GM19239 (cell line): ENCODE measurements at regions not wholly inside any gene's neighbourhood (a gene's known extent, or its start where the extent isn't known, plus 50 kb on each side); places are given as distances from the start of the nearest gene placed in this dataset.

Experiments used
- DNase-seq: peaks from one replicate; pipeline ENCODE4 v3.0.0; 2011; ENCODE audit warnings: low spot score; ENCODE audit not compliant: insufficient read length
- FAIRE-seq: peaks from 2 replicates; lab custom pipeline; 2011; peaks lifted over from hg19 to GRCh38; lab: Jason Lieb, UNC

DNA sequence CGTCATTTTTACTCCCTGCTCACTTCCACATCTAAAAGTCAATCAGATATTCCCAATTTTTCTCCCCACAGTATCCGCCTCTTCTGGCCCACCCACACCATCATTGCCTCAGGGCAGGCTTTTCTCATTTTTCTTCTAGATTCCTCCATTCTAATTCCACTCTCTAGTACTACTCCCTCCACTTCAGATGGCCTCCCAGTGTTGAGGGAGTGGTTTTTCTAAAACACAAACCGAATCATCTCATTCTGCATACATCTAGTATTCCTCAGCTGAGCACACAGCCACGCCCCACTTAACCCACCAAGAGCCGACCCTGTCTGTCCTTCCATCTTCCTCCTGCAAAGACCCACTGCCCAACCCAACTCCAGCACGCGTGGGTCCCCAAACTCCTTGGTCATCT, 314.9 kb upstream of the NPVF start:
- DNase-seq (no peak), FAIRE-seq (no peak)

DNA sequence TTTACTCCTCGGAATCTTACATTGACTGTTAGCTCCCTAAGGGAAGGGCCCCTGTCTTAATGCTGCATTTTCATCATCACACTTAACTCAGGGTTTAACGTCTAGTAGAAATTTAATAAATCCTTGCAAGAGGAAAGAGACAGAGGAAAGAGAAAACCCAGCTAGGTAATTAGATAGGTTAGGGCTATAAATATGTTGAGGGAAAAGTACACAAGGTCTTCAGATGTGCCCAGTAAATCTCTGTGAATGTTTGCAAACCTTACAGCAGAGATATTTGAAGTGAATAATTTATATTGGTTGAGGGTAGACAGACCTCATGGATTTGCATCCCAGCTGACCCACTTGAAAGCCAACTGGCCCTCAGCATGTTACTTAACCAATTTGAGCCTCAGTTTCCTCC, 315.5 kb upstream of the NPVF start:
- no peak for FAIRE-seq
- no peak for DNase-seq

DNA sequence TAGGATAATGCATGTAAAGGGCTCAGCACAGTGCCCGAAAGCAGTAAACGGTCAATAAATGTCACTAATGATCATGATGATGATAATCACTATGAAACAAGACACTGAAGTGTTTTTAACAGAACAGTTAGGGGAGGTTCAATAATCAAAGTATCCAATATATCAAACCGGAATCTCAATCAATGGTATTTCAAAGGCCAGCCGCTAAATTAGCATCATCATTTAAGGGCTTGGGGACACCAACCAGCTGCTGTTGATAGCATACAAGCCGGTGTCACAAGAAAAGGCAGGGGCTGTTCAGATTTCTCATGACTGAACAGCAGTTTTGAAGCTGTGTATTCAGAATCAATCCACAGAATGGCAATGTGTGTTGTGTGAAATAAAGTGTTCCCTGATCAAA, 316.0 kb upstream of the NPVF start:
- DNase-seq (no peak), FAIRE-seq (no peak)

DNA sequence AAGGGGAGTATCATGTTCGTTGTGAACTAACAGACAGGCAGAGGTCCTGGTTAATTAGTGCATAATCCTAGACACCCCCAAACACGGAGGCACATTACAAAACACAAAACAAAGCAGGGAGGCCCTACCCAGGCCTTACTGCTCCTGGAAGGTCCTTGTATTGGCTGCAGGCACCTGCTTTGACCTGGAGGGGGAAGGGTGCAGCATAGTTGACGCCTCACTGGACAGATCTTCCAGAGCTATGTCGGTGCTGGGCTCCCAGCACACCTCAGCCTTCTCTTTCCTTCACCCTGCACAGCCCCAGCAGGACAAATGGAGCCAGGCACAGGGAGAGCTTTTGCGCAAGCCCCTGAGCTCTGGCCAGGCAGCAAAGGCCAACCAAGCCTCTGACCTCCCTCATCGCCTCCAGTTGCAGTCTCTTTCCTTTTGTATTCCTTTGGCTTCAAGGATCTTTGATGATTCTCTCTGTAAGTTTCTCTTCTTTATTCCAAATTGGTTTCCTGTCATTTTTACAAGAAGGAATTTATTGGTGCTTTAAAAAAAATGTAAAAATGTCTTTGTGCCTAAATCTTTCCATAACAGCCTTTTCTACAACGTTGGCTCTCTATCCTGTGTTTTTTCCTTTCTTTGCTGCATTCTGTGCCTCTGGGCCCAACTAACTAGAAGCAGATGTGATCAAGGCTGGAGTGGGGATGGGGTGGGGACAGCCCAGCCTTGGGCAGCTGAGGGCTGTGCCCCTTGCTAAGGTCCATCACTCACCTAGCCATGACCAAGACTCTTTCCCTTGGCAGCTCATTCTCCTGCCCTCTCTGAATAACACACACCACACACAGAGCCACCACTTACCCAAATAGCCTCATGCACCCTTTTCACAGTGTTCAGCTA, 317.1 kb upstream of the NPVF start:
- FAIRE-seq = no peak

DNA sequence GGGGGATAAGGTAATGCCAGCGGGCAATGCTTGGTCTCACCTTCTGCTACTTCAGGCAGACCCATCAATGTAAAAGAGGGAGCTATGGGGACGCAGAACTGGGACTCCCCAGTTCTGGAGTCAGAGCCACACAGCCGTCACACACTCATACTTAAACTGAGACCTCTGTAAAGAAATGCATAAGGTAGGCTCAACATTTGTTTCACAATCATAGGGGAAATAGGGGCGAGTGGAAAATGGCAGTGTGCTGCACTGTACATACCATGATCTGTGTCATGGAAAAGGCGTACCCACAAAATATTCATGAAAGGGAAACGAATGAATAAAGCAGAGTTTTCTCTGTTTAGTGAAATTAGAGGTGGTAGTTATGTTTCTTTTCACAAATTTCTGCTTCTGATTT, 318.0 kb upstream of the NPVF start:
- DNase-seq (no peak), FAIRE-seq (no peak)

More for the DNA sequence above, 317.1 kb upstream of the NPVF start:
- no peak for DNase-seq

DNA sequence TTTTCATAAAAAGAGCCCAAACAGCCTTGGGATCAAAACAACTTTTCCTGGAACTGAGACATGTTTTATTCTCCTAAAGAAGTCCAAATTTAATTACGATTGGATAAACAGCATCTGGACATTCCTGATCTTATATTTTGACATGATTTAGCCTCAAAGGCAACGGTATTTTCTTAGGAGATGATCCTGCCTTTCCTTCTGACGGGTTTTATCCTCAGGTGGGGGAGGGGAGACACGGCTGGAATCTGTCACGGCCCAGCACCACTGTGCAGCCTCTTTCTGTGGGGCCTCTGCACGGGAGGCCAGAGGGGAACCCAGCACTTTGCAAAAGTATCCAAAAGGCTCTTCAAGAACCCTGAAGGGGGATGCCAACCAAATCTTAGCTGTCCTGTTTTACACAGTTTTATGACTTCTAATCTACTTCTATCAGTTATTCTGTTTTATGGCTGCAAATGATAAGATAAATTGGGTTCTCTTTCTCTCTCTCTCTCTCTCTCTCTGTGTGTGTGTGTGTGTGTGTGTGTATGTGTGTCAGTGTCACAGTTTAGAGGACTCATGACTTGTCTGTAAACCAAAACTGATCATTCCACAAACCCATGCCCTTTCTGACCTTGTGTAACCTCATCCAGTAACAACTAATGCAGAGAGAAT, 321.1 kb upstream of the NPVF start:
- no peak for DNase-seq
- FAIRE-seq = no peak

DNA sequence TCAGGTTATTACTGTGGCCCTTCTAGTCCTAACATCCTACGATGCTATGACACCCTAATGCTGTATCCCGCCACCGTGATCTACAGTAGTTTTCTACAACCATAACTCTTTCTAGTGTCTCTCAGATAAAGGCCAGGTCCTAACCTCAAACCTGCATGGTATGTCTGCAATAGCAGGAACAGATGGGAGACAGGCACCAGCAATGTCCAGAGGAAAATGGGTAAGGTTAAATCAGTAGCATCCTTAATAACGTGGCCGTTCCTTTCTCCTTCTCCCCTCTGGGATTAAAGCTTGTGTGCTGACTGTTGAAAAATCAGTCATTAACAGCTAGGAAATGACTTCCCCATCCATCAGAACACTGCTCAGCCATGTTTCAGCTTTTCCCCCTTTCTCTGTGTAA, 321.9 kb upstream of the NPVF start:
- DNase-seq (no peak), FAIRE-seq (no peak)

DNA sequence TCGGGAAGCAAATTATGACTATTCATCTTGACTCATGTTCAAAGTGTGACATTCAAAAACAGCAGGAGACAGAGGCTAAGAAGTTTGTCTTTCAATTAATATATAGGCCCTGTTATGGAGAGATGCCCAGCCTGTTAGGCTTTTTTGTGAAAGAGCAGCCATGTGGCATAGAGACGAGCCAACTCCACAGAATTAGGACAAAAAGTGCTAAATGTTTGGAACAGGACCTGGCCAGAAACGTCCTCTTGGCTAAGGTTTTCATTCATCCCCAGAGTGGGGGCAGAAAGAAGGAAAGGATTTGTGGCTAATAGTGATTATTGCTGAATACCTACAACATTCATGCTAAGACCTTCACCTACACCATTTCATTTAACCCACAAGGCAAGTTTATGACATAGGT, 324.7 kb upstream of the NPVF start:
- DNase-seq (no peak), FAIRE-seq (no peak)

DNA sequence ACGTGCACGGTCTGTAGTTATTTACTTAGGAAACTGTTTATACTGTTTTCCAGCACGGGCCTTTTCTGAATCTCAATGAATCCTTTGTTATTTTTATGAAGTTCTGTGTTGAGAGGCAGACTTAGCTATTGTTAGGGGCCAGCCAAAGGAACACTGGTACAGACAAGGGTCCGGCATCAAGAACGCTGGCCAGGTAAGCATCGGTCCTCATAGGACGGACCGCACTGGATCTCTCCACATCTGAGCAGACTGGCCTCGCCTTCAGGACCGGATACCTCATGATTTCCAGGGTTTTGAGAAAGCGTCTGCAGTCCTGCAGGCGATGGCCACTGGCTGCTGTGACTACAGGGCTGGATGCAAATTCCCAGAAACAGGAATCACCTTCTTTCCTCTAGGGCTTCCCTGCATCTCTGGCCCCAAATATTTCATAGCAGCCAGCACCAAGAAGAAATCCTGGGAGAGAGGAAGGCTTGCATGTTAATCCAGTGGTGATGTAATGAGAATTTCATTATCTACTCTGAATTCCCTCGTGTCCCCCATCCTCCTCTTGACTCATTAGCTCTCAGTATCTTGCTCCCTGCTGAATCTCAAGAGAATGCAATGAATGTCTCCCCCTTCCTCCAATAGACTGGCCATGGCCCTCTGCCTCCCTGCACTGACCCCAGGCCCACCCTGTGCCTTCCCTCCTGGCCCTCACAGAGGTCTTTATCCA, 325.4 kb upstream of the NPVF start:
- DNase-seq (no peak), FAIRE-seq (no peak)

DNA sequence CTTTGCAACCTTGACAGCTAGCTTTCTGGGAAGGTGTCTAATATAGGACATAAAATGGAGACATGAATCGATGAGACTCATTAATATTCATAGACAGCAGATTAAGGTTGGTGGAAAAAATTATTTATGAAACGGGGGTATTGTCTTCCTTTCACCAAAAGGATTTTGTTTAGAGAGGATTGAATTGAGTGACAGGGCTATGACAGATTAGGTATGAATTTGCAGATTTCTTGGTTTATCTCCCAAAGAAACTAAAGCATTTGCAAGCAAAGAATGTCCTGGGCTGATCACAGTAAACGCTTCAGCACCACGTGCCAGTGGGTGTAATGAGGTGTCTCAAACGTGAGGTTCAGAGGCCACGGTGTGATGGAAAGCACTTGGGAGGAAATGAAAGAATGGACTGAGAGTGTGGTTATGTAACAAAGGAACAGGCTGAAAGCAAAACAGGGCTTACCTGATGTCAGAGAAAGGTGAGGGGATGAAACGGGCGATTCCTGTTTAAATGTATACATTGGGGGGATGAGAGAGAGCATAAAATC, 329.2 kb upstream of the NPVF start:
- FAIRE-seq (no peak), DNase-seq (no peak)

DNA sequence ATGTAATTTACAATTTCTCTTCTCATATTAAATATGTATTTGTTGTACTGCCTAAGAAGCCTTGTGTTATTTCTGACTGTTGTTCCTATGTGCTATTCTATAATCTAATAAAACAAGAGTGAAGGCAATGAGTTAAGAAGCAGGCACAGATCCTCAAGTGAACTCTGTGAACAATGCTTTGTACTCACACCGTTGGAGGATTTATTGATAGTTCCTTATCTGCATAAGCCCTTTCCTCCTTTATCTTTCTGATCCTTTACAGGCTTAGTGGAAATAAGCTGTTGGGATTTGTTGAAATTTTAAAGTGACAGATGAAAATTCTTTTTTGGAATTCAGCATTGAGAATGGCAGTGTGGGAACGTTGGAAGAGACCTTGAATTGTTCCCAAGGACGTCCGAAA, 329.6 kb upstream of the NPVF start:
- FAIRE-seq (no peak), DNase-seq (no peak)

DNA sequence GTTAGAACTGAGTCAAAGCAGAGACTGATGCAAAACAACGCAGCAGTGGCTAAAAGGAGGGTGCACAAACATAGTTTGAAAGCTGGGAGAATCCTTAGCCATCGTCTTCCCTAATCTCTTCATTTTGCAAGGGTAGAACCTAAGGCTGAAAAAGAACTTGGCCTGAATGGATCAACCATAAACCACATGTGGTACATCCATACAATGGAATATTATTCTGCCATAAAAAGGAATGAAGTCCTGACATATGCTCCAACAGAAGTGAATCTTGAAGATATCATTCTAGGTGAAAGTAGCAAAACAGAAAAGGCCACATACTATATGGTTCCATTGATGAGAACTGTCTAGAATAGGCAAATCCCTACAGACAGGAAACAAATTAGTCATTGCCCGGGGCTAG, 330.3 kb upstream of the NPVF start:
- no peak for FAIRE-seq
- no peak for DNase-seq

DNA sequence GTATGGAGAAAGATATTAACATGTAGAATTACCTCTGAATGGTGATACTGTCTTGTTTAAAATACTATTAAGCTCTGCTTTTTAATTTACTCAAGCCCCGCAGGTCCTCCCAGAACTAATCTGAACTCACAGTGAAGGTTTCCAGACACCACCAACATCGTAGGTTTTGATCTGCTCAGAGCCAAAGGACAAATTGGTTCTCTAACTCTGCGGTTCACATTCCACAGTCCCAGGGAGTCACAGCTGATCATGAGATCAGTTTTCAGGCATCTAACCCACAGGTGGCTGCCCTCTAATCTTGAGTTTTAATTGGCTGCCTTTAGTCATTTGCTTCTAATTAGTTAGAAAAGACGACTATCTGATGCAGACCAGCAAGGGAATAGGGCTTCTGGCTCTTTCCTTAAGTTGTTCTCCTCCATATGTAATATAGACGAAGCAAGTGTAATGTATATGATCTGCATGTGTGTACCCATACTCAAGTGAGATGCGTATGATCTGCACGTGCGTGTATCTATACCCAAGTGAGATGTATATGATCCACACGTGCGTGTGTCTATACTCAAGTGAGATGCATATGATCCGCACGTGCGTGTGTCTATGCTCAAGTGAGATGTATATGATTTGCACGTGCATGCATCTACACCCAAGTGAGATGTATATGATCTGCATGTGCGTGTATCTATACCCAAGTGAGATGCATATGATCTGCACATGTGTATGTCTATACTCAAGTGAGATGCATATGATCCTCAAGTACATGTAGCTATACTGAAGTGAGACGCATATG, 331.5 kb upstream of the NPVF start:
- no peak for FAIRE-seq
- no peak for DNase-seq

DNA sequence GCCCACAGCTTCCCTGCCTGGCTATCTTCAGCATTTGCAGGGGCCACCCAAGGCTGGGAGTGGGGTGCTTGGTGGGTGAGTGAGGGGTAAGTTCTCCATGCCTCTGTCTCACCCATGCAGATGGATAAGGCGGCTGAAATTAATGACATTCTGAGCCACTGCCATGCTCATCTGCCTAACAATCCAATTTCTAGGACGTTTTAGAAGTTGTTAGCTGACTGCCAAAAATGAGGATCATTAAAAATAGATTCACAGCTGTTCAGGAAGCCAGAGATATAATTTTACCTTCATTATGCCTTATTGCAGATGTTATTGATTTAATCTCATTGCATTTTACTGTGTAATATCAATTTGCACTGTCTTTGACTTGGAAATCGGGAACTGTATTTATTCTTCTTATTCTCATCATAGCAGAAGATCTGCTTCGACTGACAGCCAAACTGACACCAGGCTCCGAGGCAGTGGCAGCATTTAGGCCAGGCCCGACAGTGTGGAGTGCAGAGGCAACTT, 334.4 kb upstream of the NPVF start:
- FAIRE-seq = no peak
- no peak for DNase-seq

DNA sequence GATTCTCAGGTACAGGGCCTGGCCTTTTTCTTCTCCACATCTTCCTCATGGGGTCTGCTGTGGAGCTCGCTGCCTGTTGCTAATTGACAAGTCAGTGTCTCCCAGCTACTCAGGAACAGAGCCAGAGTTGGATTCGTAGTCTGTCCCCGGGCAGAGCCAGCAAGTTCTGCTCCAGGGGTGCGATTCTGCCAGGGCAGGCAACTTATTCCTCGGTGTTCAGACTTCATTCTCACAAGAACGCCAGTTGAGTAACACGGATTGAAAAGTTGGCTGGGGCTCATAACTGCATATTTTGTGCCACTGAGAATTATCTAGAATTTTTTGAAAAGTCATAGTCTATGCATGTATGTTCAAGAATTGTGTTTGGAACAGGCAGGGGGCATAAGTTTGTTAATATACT, 336.7 kb upstream of the NPVF start:
- FAIRE-seq = no peak

DNA sequence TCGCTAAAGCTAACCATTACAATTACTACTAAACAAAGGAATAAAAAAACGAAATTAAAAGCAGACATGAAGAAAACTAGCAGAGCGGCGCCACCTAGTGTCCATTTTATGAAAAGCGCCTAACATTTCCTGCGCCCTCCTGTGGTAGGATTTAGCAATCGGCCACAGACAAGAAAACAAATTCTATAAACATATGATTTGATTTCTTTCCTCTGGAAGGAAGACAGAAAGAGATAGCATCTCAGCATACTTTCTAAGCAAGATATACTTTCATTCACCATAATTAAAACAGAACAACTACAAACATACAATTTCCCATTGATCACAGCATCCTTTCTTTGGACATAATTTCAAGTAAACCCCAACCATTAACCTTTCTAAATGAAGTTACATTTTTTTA, 337.7 kb upstream of the NPVF start:
- peak; percentile 9 for DNase-seq
- peak; percentile 78 for FAIRE-seq

More for the DNA sequence above, 336.7 kb upstream of the NPVF start:
- no peak for DNase-seq

DNA sequence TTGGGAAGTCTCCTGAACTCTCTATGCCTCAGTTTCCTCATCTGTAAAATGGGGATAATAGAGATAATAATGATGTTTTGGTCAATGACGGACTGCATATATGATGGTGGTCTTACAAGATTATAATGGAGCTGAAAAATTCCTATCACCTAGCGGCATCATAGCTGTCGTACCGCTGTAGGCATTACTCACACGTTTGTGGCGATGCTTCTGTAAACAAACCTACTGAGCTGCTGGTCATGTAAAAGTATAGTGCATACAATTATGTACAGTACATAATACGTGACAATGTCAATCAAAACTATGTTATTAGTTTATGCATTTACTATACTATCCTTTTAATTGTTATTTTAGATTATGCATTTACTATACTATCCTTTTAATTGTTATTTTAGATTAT, 339.1 kb upstream of the NPVF start:
- FAIRE-seq (no peak), DNase-seq (no peak)

DNA sequence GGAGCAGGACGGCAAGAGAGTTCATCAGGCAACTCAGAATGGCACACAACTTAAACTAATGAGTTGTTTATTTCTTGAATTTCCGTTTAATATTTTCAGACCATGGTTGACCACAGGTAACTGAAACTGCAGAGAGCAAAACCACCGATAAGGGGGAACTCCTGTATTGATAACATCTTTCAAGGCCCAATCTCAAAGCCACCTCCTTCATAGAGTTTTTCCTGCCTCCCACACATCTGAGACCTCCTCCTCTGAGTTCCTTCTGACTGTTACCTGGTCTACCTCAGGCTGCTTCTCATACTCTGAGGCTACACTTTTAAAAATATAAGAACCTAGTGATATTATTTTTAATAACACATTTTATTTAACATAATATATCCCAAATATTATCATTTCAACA, 341.5 kb upstream of the NPVF start:
- no peak for FAIRE-seq
- no peak for DNase-seq

DNA sequence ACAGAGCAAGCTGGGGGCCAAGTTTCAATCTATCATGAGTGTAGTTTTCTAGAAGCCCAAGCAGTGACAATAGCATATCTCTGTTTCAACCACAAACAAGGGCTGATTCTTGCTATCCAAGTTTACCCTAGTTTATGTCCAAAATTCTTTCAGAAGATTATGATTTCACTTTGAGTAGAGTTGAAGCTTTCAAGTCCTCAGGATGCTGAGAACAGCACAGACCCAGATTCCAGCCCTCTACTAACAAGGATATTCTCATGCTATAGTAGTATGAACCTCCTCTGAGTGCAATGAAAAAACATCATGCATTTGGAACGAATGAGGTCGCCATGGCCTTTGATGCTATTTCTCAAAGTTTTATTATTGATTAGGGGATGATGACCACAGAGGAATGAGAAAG, 344.1 kb upstream of the NPVF start:
- FAIRE-seq (no peak), DNase-seq (no peak)

DNA sequence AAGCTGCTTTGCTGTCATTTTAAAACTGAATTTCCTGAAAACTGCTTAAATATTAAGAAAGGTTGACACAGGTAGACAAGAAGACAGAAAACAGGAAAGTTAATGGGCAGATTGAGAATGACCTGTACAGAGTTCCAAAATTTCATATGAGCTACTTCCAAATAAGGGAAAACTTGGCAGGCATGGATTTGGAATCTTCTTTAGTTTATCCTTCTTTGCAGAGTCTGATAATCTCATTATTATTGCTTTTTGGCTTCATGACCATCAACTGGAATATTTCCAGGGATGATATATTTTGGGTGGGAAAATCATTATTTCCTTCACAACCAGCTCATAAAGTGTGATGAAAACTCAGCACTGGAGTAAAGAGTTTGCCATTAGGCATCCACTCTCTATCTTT, 346.5 kb upstream of the NPVF start:
- FAIRE-seq (no peak), DNase-seq (no peak)
